Trophoblast cell (in vitro differentiated cells and primary cell): ENCODE measurements at regions not wholly inside any gene's neighbourhood (a gene's known extent, or its start where the extent isn't known, plus 50 kb on each side); places are given as distances from the start of the nearest gene placed in this dataset.
"Not testable (repeated sequence)": the region's sequence is repeated elsewhere in the genome, so short reads cannot be mapped to it uniquely, and the experiment has no call there.

Experiments used
- DNase-seq, 2 donors: peaks; one replicate each; pipeline ENCODE4 v3.0.0-alpha.2; 2016
- H2AFZ ChIP-seq: 2 replicates; pipeline ENCODE4 v1.6.1; 2013; ENCODE audit warnings: low read length, moderate library complexity, mild to moderate bottlenecking; ENCODE audit not compliant: insufficient read depth, poor library complexity
- H2AK5ac ChIP-seq: 2 replicates; pipeline ENCODE4 v1.6.1; 2013; ENCODE audit warnings: mild to moderate bottlenecking, low read length
- H2BK120ac ChIP-seq: 2 replicates; pipeline ENCODE4 v1.6.1; 2013; ENCODE audit warnings: low read length, mild to moderate bottlenecking, moderate library complexity; ENCODE audit not compliant: insufficient read depth, poor library complexity
- H2BK12ac ChIP-seq: 2 replicates; pipeline ENCODE4 v1.6.1; 2013; ENCODE audit warnings: mild to moderate bottlenecking, low read length, moderate library complexity
- H2BK5ac ChIP-seq: 2 replicates; pipeline ENCODE4 v1.6.1; 2013; ENCODE audit warnings: low read length, low read depth, moderate library complexity, mild to moderate bottlenecking; ENCODE audit not compliant: poor library complexity
- H3K14ac ChIP-seq: 2 replicates; pipeline ENCODE4 v1.6.1; 2013; ENCODE audit warnings: mild to moderate bottlenecking, low read length
- H3K18ac ChIP-seq: 2 replicates; pipeline ENCODE4 v1.6.1; 2013; ENCODE audit warnings: mild to moderate bottlenecking, low read length
- H3K23ac ChIP-seq: 2 replicates; pipeline ENCODE4 v1.6.1; 2013; ENCODE audit warnings: low read length
- H3K27ac ChIP-seq: 2 replicates; pipeline ENCODE4 v1.5.1; 2013; ENCODE audit warnings: low read depth, mild to moderate bottlenecking, inconsistent platforms, low read length, moderate library complexity
- H3K27me3 ChIP-seq: 2 replicates; pipeline ENCODE4 v1.6.1; 2013; ENCODE audit warnings: inconsistent platforms, mild to moderate bottlenecking, low read length, moderate library complexity; ENCODE audit not compliant: insufficient read depth
- H3K36me3 ChIP-seq, 2 experiments: 1 replicate in 1 of 2; 2 replicates in 1 of 2; pipeline ENCODE4 v1.6.1; 2013; ENCODE audit warnings: low read length in 2 of 2, mild to moderate bottlenecking in 2 of 2, moderate library complexity in 1 of 2; ENCODE audit not compliant: insufficient read depth in 2 of 2, control insufficient read depth in 1 of 2
- H3K4ac ChIP-seq: 2 replicates; pipeline ENCODE4 v1.6.1; 2013; ENCODE audit warnings: low read depth, mild to moderate bottlenecking, low read length, moderate library complexity
- H3K4me1 ChIP-seq, 2 experiments: 1 replicate in 1 of 2; 2 replicates in 1 of 2; pipeline ENCODE4 v1.6.1; 2013; ENCODE audit warnings: low read length in 2 of 2, mild to moderate bottlenecking in 2 of 2, moderate library complexity in 1 of 2; ENCODE audit not compliant: insufficient read depth in 2 of 2, control insufficient read depth in 1 of 2
- H3K4me2 ChIP-seq: 2 replicates; pipeline ENCODE4 v1.6.1; 2013; ENCODE audit warnings: inconsistent platforms, mild to moderate bottlenecking, low read length, moderate library complexity
- H3K4me3 ChIP-seq: 2 replicates; pipeline ENCODE4 v1.5.1; 2013; ENCODE audit warnings: mild to moderate bottlenecking, low read depth, low read length, inconsistent platforms
- H3K79me1 ChIP-seq: one replicate; pipeline ENCODE4 v1.6.1; 2013; ENCODE audit warnings: low read length
- H3K79me2 ChIP-seq: 2 replicates; pipeline ENCODE4 v1.6.1; 2013; ENCODE audit warnings: low read length, mild to moderate bottlenecking; ENCODE audit not compliant: control insufficient read depth, insufficient read depth, poor library complexity
- H3K9ac ChIP-seq: 2 replicates; pipeline ENCODE4 v1.6.1; 2013; ENCODE audit warnings: mild to moderate bottlenecking, low read length
- H3K9me3 ChIP-seq: 2 replicates; pipeline ENCODE4 v1.6.1; 2013; ENCODE audit warnings: low read depth, mild to moderate bottlenecking, control low read depth, inconsistent platforms, low read length; ENCODE audit not compliant: insufficient read depth
- H4K12ac ChIP-seq: 2 replicates; pipeline ENCODE4 v1.6.1; 2013; ENCODE audit warnings: low read depth, mild to moderate bottlenecking, low read length, moderate library complexity
- H4K8ac ChIP-seq: 2 replicates; pipeline ENCODE4 v1.6.1; 2013; ENCODE audit warnings: low read depth, mild to moderate bottlenecking, low read length, moderate library complexity
- H4K91ac ChIP-seq: one replicate; pipeline ENCODE4 v1.6.1; 2013; ENCODE audit warnings: low read depth, mild to moderate bottlenecking, low read length, moderate library complexity
- WGBS: extraction: QIAGEN DNeasy Blood & Tissue Kit; methylation state at CpG from one replicate; pipeline ENCODE4 v1.1.7; 2013; ENCODE audit warnings: missing lambda C conversion rate; ENCODE audit not compliant: insufficient read length, insufficient coverage; ENCODE audit errors: extremely low coverage; 5-methylcytosine and 5-hydroxymethylcytosine counted together

DNA sequence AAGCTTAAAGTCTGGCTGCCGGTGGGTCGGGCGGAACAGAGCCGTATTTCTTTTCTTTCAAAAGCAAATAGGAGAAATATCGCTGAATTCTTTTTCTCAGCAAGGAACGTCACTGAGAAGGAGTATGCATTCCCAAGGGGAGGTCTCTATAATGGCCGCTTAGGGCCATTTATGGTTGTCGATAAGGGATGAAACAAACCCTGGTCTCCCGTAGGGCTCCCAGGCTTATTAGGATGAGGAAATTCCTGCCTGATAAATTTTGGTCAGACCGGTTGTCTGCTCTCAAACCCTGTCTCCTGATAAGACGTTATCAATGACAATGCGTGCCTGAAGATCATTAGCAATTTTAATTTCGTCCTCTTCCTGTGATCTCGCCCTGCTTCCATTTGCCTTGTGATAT, 227.7 kb upstream of the ZEB2 start:
- no peak overlapping the region for H2BK12ac ChIP-seq
- no peaks in the 10 kb centered on the region for H3K36me3 ChIP-seq
- H3K4ac ChIP-seq = no peak overlapping the region

DNA sequence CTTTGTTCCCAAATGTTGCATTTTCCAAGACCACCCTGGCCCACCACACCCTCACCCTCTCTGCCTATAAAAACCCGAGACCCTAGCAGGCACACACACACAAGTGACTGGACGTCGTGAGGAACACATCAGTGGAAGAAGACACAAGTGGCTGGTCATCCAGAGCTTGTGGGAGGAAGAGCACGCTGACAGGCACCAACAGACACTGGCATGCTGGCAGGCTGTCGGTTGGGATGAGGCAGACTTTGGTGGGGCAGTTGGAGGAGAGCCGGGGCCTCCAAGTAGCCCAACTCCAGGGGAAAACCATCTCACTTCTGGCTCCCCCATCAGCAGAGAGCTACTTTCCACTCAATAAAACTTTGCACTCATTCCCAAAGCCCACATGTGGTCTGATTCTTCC, 225.5 kb upstream of the ZEB2 start:
- Histone ChIP-seq H2BK5ac (no peak overlapping the region), H4K8ac (no peak overlapping the region), H3K18ac (no peak overlapping the region), H3K14ac (no peak overlapping the region), H2AK5ac (no peak overlapping the region), H2AFZ (no peak overlapping the region), H3K36me3 (no peaks in the 10 kb centered on the region), H3K79me1 (no peaks in the 10 kb centered on the region), H4K12ac (no peak overlapping the region), H3K9me3 (peaks cover 5% of the 10 kb centered on the region), H4K91ac (no peak overlapping the region), H3K27ac (no peak overlapping the region), H3K4me1 (no peaks in the 10 kb centered on the region), H3K4me3 (no peak overlapping the region), H3K27me3 (no peaks in the 10 kb centered on the region), H2BK12ac (no peak overlapping the region), H3K4ac (no peak overlapping the region), H2BK120ac (no peak overlapping the region), H3K9ac (no peak overlapping the region), H3K23ac (no peak overlapping the region), H3K4me2 (no peak overlapping the region), H3K79me2 (no peaks in the 10 kb centered on the region)
- no peak for DNase-seq
- WGBS = no CpG with 5 or more reads among the region's 6 CpGs

More for the DNA sequence above, 227.7 kb upstream of the ZEB2 start:
- no peak overlapping the region for H3K9ac ChIP-seq
- H3K79me2 ChIP-seq = no peaks in the 10 kb centered on the region
- H4K8ac ChIP-seq = no peak overlapping the region
- no peak overlapping the region for H3K18ac ChIP-seq
- no peak overlapping the region for H4K91ac ChIP-seq
- no peaks in the 10 kb centered on the region for H3K4me1 ChIP-seq
- H2BK120ac ChIP-seq = no peak overlapping the region
- no peak overlapping the region for H3K14ac ChIP-seq
- no peak overlapping the region for H2BK5ac ChIP-seq
- H3K4me3 ChIP-seq = no peak overlapping the region
- no peak overlapping the region for H4K12ac ChIP-seq
- peaks cover 5% of the 10 kb centered on the region for H3K9me3 ChIP-seq
- no peak overlapping the region for H3K4me2 ChIP-seq
- no peaks in the 10 kb centered on the region for H3K79me1 ChIP-seq
- no peak for DNase-seq
- H2AFZ ChIP-seq = no peak overlapping the region
- H3K27me3 ChIP-seq = no peaks in the 10 kb centered on the region
- no peak overlapping the region for H2AK5ac ChIP-seq
- no CpG with 5 or more reads among the region's 14 CpGs for WGBS
- H3K27ac ChIP-seq = no peak overlapping the region
- no peak overlapping the region for H3K23ac ChIP-seq

DNA sequence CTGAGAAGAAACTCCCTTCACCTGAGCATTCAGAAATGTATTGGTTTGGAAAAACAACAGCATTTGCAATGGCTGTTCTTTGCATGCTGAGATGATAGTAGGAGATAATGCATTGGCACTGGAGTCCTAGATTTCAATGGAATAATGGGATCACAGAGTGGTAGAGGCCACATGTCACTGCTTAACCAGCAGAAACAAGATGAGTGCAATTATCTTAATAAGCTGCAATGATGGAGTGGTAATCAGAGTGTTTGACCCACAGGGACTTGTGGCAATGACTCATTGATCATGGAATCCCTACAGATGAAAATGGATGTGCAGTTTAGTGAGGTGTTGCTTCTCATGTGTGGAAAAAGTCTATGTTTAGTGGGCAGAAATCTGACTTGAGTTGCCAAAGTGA, 218.8 kb upstream of the ZEB2 start:
- no peak overlapping the region for H2BK12ac ChIP-seq
- H4K91ac ChIP-seq = no peak overlapping the region
- no peak overlapping the region for H2BK120ac ChIP-seq
- no peak overlapping the region for H4K12ac ChIP-seq
- H4K8ac ChIP-seq = no peak overlapping the region
- H2AK5ac ChIP-seq = no peak overlapping the region
- no peak overlapping the region for H3K4me3 ChIP-seq
- no peak overlapping the region for H2BK5ac ChIP-seq
- no peak overlapping the region for H3K9ac ChIP-seq
- H3K79me2 ChIP-seq = no peaks in the 10 kb centered on the region
- no peak overlapping the region for H3K27ac ChIP-seq
- no peaks in the 10 kb centered on the region for H3K9me3 ChIP-seq
- DNase-seq = no peak
- H3K4ac ChIP-seq = no peak overlapping the region
- no peak overlapping the region for H3K18ac ChIP-seq
- no peak overlapping the region for H3K4me2 ChIP-seq
- no peaks in the 10 kb centered on the region for H3K36me3 ChIP-seq
- no peak overlapping the region for H3K23ac ChIP-seq
- H3K79me1 ChIP-seq = no peaks in the 10 kb centered on the region
- H2AFZ ChIP-seq = no peak overlapping the region
- no peak overlapping the region for H3K14ac ChIP-seq
- no peaks in the 10 kb centered on the region for H3K27me3 ChIP-seq
- no peaks in the 10 kb centered on the region for H3K4me1 ChIP-seq

DNA sequence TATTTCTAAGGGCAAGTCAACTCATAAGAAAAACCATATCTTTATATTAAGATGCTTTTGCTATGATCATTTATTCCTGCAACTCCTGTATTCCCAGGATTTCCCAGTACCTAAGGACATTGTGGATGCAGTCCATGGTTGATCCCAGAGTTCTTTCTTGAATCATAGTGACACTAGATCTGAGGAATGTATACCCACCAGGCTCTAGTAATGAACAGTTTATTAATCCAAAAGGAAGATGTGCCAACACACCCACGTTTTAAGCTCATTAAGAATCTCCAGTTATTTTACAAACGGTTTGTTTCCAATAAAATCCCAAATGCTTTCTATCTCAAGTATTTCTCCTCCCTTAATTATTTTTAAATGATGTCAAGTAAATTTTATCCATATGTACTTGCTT, 210.8 kb upstream of the ZEB2 start:
- Histone ChIP-seq H2AK5ac (no peak overlapping the region), H3K79me1 (no peaks in the 10 kb centered on the region), H3K27ac (no peak overlapping the region), H4K12ac (no peak overlapping the region), H4K8ac (no peak overlapping the region), H2BK5ac (no peak overlapping the region), H3K4ac (no peak overlapping the region), H3K4me1 (no peaks in the 10 kb centered on the region), H2BK12ac (no peak overlapping the region), H3K9ac (no peak overlapping the region), H3K4me2 (no peak overlapping the region), H3K36me3 (no peaks in the 10 kb centered on the region), H3K23ac (no peak overlapping the region), H3K18ac (no peak overlapping the region), H3K27me3 (no peaks in the 10 kb centered on the region), H3K79me2 (no peaks in the 10 kb centered on the region), H3K4me3 (no peak overlapping the region), H3K9me3 (no peaks in the 10 kb centered on the region), H2BK120ac (no peak overlapping the region), H3K14ac (no peak overlapping the region), H2AFZ (no peak overlapping the region), H4K91ac (no peak overlapping the region)
- WGBS = no CpG with 5 or more reads among the region's 2 CpGs
- DNase-seq = no peak

DNA sequence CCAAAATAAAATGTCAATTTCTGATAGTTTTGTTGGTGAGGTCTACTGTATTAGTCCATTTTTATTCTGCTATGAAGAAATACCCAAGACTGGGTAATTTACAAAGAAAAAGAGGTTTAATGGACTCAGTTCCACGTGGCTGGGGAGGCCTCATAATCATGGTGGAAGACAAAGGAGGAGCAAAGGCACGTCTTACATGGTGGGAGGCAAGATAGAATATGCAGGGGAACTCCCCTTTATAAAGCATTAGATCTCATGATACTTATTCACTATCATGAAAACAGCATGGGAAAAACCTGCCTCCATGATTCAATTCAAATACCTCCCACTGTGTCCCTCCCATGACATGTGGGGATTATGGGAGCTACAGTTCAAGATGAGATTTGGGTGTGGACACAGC, 204.5 kb upstream of the ZEB2 start:
- not testable (repeated sequence) for H4K12ac ChIP-seq, H3K23ac ChIP-seq, H3K4me2 ChIP-seq, H3K4me3 ChIP-seq, H3K9me3 ChIP-seq, H2BK5ac ChIP-seq, H4K8ac ChIP-seq, H2BK120ac ChIP-seq, H3K9ac ChIP-seq, DNase-seq, H3K27me3 ChIP-seq, H4K91ac ChIP-seq, H3K4ac ChIP-seq, H2BK12ac ChIP-seq, H3K79me2 ChIP-seq, H2AFZ ChIP-seq, H3K14ac ChIP-seq, H2AK5ac ChIP-seq, H3K4me1 ChIP-seq, H3K27ac ChIP-seq, H3K18ac ChIP-seq, H3K79me1 ChIP-seq, H3K36me3 ChIP-seq
- no CpG with 5 or more reads among the region's 2 CpGs for WGBS
